ENCODE measurements at regions not wholly inside any gene's neighbourhood (a gene's known extent, or its start where the extent isn't known, plus 50 kb on each side); places are given as distances from the start of the nearest gene placed in this dataset.

DNA sequence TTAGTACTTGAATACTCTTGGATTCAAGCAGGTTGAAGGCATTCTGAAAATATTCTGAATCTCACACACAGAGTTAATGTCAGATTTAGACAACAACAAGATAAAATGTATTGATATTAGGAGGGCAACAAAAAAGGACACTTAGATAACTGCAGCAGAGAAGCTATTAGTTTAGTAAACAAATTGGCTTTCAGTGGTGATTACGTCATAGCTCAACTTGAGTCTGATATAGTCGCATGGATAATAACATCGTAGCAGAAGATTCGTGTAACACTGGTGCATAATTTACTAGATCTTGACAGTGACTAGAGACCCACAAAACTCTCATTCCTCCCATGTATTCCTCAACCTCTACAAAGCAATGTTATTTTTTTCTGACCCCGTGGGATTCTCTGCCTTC, 268.3 kb downstream of the KCNJ2 start:
- TF ChIP-seq, protein P1, sequence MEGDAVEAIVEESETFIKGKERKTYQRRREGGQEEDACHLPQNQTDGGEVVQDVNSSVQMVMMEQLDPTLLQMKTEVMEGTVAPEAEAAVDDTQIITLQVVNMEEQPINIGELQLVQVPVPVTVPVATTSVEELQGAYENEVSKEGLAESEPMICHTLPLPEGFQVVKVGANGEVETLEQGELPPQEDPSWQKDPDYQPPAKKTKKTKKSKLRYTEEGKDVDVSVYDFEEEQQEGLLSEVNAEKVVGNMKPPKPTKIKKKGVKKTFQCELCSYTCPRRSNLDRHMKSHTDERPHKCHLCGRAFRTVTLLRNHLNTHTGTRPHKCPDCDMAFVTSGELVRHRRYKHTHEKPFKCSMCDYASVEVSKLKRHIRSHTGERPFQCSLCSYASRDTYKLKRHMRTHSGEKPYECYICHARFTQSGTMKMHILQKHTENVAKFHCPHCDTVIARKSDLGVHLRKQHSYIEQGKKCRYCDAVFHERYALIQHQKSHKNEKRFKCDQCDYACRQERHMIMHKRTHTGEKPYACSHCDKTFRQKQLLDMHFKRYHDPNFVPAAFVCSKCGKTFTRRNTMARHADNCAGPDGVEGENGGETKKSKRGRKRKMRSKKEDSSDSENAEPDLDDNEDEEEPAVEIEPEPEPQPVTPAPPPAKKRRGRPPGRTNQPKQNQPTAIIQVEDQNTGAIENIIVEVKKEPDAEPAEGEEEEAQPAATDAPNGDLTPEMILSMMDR (conservative IDR thresholded peaks at IDR 0.05): no peak
- no peak for TF ChIP-seq EZH2 (IDR thresholded peaks at IDR 0.05; ENCODE audit: low read depth)

Measured in PC-9 (cell line).